ENCODE measurements at regions not wholly inside any gene's neighbourhood (a gene's known extent, or its start where the extent isn't known, plus 50 kb on each side); places are given as distances from the start of the nearest gene placed in this dataset.

DNA sequence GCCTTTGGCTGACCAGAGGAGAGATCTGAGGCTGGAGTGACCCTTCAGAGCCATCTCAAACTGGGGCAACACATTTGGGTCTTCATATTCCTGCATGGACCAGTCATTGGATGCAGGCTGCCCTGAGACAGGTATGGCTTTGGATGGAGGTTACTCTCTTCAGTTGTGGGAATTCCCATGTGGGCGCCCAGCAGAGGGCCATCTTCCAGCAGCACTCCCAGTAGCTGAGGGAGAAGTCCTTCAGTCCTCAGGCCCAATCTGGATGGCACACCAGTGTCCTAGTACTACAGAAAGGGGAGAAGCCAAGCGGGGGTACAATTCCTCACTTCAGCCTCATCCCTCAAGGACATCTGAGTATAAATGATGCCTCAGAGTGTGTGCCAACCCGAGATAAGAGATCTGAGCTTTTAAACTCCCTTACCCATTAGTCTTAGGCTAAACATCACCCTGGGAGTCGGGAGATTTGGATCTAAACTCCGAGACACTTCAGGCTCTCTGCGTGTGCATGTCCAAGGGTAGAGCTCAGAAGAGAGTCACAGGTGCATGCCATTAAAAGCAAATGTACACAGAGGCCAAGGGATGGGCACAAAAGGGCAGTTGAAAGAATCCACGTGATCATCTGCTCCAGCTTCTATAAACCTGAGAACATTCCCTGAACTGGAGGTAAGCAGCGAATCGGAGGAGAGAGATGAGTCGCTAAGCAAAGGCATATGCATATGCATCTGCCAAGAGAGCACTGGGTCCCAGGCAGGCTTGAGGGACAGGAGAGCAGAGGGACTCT is 204.6 kb downstream of the CD83 start:
- no peak for DNase-seq (ENCODE audit: low read depth)

DNA sequence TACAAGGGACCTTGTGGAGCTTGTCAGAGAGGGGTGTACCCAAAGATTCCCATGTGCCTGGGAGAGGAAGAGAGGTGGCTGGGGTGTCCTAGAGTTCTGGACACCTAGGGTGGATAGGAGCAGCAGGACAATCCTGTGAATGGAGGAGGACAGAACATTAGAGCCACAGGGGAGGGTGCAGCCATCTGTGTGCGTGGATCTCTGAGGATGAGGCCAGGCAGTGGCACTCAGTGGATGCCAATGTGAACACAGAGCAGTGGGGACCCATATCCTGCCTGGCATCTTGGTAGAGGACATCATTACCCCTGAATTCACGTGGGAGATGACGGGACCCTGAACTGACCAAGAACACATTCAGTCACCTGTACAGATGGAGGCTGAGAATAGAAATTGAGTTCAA is 205.3 kb downstream of the CD83 start:
- DNase-seq (ENCODE audit: low read depth): no peak

DNA sequence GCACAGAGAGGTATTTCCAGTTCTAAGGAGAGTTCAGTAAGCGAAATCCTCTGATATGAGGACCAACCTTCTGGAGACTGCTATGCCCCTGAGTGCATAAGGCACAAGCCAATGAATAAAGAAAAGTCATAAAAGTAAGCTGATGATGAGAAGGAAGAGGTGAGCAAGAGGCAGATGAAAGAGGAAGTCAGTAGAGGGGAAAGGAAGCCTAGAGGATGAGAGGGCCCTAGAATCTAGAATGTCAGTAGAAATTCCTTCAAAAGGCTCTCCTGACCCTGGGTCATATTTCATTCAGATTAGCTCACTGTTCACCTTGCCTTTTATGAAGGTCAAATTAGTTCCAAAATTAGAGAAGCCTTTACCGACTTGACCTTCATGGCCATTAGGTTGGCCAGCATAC is 209.2 kb downstream of the CD83 start:
- DNase-seq (ENCODE audit: low read depth): no peak

DNA sequence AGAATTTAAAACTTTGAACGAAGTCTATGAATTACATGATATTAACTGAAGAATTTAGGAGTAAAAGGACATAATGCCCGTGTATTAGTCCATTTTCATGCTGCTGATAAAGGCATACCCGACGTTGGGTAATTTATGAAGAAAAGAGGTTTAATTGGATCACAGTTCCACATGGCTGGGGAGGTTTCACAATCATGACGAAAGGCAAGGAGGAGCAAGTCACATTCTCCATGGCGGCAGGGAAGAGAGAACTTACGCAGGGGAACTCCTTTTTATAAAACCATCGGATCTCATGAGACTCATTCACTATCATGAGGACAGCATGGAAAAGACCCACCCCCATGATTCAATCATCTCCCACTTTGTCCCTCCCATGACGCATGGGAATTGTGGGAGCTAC is 210.6 kb downstream of the CD83 start:
- DNase-seq (ENCODE audit: low read depth): no peak

DNA sequence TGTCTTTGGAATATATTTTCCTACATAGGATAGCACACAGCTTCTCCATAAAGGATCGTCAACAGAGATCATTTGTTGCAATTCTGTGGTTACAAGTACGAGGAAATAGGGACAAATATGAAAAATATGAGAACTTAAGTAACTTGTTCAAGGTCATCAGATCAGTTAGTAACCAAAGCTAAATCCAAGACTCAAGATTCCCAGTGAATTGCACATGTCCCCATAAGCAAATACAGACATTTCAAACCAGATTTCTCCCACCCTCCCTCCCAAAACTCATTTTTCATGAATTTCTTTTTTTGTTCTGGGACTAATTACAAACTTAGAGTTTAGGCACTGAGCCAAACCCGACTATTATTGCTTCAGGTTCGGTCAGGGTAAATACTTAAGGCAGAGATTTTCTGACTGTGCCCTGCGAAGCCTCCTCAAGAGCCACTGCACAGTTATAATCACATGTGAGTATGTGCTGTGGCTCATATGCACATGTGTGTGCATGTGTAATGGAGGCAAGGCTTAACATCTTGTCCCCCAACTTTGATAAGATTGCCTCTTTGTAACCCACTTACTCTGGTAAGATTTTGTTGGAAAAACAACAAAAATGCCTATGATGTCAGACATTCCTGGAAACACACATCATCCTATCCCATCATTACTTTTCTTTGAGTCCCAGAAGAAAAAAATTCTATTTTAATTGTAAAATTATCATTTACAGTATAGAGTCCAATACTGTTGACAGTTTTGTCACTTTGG is 216.2 kb downstream of the CD83 start:
- DNase-seq (ENCODE audit: low read depth): no peak

DNA sequence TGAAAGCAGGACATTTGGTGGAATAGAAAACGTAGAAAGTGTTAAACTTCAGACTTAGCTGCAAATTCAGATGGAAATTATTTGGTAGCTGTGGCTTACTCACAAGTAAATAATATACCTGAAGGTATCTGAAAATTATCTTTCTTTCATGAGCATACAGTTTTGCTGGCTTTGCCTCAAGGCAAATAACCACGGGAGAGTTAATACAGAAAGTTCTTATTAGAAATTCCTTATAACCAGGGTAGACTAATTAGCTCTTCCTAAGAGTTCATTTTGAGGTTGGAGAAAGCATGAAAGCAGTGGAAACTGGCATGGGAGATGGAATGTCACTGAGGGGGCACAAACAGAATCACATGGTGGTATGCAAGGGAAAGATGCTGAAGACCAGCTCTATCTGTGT is 217.5 kb downstream of the CD83 start:
- no peak for DNase-seq (ENCODE audit: low read depth)

DNA sequence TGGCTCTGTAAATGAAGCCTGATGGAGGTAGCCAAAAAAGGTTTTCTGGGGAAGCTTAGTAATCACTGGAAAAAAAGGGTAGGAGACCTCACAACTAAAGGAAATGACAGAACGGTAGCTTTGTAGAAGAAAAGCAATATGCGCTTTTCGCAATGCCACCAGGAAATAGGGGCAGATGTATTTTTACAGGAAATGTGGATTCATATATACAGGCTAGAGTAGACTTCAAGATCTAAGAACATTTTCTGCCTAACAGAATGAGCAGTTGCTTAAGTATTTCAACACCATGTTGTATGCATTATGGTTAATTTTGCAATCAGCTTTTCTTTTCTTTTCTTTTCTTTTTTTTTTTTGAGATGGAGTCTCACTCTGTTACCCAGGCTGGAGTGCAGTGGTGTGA is 219.6 kb downstream of the CD83 start:
- no peak for DNase-seq (ENCODE audit: low read depth)

DNA sequence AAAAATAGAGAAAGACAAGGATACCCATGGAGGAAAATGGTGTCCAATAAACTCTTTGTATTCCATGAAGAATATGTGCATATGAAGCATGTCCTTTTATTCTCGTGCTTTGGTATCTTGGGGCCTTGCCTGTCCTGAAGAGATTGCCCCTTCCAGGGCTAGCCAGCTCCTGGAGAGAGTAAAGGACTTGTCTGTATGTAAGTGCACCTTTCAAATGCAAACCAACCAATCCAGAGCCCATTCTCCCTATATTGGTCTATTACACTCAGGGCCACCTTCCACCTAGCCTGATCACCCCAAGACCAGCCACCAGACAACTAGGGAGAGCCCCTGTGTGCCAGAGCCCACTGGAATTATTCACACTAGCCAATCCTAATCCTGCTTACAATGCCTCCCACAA is 221.6 kb downstream of the CD83 start:
- DNase-seq (ENCODE audit: low read depth): no peak

DNA sequence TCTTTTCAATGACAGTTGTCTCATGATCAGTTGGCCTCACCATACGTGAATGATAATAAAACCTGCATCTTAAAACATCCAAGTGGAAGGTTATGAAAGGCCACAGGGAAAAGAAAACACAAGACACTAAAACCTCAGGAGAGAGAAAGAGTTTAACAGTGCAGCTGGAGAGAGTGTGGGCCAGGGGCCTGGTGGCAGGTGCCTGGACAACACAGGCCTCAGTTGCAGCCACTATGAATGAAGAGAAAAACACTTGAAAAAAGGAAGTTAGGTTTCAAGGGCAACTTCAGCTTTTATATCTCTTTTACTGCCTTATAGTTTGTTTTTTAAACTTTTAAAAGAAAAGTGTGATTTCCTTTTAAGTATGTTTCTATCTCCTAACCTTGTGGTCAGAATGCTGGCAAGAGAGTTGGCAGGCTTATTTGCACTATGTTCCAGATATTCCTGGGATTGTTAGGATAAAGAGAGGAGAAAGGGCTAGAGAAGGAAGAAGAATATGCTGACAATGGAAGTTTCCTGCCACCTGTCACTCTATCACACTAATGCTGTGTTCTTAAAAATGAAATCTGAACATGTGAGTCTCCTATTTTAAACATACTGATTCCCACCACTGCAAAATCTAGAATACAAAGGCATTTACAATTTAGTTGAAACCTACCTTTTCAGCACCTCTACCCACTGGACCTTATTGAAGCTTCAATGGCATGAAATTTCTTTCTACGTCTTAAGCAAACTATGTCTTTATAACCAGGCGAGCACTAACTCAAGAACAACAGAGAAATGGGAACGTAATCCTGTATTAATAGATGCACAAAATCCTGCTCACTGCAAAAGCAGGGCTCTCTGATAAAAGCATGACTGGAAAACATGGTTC is 222.4 kb downstream of the CD83 start:
- no peak for DNase-seq (ENCODE audit: low read depth)

DNA sequence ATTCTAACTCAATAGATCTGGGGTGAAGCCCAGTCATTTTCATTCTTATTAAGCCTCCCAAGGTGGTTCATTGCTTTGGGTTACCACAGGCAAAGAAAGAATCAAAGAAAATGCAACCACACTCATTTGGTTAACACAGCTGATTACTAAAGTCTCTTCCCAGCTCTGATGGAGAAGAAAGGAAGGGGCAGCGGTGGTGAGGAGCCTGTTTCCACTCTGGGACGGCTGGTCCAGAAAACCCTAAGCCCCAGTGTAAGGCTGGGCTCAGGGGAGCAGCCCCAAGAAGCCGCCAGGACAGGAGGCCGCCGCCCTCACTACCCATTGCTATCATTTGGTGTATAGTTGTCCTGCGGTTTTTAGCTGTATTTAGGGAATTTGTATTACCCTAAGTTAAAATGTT is 226.9 kb downstream of the CD83 start:
- DNase-seq (ENCODE audit: low read depth): no peak

DNA sequence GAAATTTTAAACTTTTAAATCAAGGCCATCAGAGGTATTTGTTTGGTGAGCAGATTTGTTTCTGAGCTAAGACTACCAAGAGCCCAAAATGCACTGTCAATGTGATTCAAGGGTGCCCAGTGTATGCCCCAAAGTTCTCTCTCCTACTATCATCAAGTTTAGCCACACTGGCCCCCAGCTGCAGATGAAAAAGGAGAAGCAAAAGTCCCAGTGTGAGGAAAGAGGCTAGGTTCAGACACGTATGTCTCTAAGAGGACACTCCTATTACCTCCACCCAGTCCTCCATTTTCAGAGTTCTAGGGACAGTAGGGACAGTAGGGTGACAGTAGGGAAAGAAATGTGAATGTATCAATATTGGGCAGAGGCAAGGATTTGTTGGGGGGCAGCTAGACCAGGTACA is 230.8 kb downstream of the CD83 start:
- no peak for DNase-seq (ENCODE audit: low read depth)

DNA sequence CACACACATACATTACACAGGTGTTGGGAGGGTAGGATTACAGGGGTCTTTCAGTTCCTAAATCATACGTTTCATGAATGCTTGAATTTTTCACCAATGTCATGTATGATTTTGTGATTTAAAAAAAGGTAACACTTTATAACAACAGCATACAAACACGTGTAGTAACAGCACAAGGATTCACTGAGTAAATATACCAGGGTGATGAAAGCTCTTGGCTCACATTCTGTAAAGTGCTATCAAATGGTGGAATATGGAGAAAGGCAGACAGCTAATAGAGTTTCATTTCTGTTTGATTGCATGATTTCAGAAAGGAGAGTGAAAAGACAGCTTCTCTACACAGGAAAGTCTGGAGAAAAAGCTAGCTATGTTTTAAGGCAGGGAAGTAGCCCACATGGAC is 231.9 kb downstream of the CD83 start:
- no peak for DNase-seq (ENCODE audit: low read depth)

DNA sequence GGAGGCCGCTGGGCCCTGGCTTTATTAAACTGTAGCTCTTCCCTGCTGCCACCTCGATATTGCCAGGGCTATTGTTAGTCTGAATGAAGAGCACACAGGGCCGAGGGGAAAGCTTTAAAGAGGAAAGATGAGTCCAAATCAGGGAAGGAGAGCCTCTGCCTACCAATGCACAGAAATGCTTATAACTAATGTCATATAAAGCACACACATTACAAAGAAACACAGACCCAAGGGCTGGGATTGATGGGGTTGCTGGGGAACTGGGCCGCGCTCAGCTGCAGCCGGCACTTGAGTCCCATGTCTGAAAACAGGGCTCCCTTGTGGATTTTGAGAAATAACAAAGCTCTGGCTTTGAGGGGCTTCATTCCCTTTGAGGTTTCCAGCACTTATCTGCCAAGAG is 232.6 kb downstream of the CD83 start:
- no peak for DNase-seq (ENCODE audit: low read depth)

DNA sequence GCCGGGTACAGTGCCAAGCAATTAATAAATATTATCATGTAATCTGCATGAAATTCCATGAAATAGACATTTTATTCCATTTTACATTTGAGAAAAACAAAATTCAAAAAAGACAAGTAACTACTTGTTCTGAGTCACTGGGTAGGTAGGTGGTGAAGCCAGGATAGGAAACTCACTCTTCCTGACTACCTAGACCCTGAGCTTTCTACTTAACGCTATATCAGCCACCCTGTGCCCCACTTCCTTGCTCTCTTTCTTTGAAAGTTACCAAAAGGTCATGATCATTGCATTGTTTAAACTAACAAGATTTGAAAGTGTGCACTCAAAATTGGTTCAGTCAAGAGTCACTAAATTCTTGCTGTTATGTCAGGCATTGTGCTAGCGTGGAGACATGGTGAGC is 235.7 kb downstream of the CD83 start:
- DNase-seq (ENCODE audit: low read depth): no peak

DNA sequence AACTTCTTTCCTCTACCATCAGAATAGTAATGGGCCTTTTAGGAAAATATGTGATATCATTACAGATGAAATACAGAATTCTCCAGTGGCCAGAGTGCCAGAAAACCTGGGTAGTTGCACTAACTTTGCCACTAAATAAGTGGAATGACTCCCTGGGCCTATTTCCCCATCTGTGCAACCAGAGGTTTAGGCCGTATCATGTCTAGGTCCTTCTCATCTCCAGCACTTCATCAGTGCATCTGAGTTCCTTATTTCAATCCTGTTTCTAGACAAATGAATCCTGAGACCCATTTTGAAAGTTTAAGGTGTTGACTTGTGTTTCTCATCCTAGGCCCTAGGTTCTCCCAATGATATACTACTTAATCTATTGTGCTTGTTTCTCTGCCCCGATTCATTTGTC is 236.2 kb downstream of the CD83 start:
- no peak for DNase-seq (ENCODE audit: low read depth)

DNA sequence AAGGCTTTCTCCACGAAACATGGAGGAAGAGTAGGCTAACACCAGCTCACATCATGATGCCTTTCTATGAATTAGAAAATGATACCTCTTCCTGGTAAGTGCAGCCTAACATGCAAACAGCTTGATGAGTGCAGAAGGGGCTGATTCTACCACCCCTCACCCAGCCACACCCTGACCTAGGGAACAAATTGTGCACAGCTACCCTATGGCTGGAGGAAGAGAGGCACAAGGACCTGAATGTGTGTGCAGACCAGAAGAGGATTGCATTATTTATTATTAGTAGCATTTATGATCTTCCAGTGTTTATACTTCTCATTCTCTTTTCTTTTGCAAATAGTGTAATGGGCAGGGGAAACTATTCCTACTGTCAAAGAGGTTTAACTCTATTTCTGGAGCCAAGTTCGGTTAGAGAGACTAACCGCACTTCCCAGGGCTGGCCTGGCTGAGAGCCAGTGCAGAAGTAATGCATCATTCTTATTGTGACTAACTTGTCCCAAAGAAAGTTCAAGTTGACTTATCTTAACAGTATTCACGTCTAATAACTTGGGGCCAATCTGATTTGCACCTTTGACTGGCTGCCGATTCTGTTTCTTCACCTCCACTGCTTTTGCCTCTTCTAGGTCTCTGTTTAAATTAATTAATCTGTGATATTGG is 237.5 kb downstream of the CD83 start:
- DNase-seq (ENCODE audit: low read depth): peak; percentile 85

DNA sequence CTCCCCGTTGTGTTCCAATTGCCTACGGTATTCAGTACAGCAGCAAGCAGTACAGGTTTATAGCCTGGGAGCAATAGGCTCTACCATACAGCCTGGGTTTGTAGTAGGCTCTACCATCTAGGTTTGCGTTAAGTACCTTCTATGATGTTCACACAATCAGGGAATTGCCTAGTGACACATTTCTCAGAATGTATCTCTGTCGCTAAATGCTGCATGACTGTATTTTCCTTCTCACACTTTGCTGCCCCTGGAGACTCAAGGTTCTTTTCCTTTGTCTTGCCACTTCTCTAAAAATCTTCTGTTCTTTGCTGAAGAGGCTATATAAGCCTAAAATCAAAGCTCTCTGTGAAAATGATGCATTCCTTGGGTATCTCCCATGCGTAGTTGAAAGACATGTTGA is 241.9 kb downstream of the CD83 start:
- no peak for DNase-seq (ENCODE audit: low read depth)

DNA sequence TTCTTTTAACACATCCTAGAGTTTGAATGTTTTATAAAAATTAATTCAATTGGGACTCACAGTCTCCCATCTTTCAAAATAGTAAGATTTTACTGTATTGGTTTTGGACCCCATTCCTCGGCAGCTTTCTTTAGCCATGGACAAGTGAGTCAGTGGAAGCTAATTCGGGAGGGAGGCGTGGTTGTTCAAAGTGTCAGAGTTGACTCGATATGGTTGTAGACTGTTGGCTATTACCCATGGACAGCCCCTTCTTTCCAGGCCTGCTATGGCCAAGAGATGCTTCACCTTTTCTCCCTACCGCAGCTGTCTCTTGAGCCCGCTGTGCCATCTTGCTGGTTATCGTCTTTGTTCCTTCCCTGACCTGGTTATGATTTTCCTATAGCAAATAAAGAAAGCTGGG is 243.0 kb downstream of the CD83 start:
- no peak for DNase-seq (ENCODE audit: low read depth)

DNA sequence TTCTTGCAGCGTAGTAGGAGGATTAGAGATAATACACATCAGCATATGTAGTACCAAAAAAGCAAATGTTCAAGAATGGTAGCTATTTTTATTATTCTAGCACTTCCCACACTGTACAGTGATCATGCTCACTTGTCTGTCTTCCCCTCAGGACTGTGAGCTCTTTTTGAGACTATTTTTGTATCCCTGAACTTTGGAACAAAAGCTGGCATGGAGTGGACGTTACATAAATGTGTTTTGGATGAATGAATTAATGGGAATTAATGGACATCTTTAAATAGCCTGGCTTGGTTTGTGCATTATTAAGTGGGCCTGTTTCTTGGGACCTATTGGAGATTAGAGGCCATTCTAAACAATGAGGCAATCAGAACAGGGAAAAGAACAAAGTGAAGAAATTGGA is 243.7 kb downstream of the CD83 start:
- no peak for DNase-seq (ENCODE audit: low read depth)

DNA sequence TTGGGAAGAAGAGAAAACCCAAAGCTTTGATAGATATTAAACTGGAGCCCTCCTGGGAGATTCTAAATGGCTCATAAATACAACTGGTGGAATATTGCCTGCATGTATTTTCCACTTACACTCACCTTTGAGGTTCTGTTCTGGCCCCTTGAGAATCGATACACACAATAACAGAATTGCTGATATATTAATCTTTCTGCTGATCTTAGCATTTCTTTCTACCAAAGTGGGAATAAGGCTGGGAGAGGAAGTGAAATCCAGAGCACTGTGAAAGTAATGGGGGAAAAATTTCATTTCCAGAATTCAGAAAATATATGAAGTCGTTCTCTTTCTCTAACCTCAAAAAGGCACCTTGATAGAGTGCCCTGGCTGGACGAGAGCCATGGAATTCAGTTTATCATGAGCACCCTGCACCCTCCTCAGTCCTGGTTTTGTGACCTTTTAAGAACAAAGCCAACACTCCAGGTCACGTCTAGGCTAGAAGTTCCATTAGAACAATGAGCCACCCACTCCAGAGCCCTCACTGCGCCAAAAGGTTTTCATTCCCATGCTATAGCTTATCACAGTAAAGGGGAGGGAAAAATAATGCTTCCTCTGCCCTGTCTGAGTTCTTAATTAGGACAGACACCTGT is 244.5 kb downstream of the CD83 start:
- no peak for DNase-seq (ENCODE audit: low read depth)

DNA sequence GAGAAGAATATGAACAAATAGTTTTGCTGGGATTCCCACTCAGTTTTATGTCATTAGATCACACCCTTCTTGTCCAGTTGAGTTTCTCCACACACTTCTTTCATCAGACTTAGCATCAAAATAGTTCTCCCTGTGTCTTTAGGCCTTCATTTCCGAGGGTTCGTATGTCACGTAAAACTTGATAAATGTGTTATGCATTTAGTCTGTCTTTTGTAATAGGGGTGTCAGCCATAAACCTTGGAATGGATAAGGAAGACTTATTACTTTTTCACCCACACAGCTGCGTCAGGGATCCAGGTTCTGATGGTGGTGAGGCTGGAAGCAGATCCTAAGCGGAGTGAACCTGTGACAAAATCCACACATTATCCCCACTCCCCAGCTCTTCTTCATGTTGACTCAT is 246.8 kb downstream of the CD83 start:
- DNase-seq (ENCODE audit: low read depth): no peak

DNA sequence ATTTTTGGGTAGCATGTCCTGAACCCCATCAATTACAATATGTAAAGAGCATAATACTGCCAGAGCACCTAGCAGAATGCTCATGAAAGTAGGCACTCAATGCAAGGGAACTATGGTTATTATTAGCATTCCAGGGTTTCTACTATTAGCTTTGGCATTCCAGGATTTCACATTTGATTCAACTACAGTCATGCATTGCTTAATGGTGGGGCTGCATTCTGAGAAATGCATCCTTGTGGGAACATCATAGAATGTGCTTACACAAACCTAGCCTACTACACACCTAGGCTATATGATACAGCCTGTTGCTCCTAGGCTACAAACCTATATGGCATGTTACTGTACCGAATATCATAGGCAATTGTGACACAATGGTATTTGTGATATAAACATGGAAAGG is 247.8 kb downstream of the CD83 start:
- no peak for DNase-seq (ENCODE audit: low read depth)

Data from Daoy (cell line).